GM23338 (cell line): ENCODE measurements at regions not wholly inside any gene's neighbourhood (a gene's known extent, or its start where the extent isn't known, plus 50 kb on each side); places are given as distances from the start of the nearest gene placed in this dataset.

Source experiments
- CREB1 ChIP-seq: fragments of 250-450 bp; sonication (Bioruptor Pico); IDR thresholded peaks from 2 replicates; pipeline ENCODE4 v1.5.0; 2020; ENCODE audit warnings: low read depth, mild to moderate bottlenecking, moderate library complexity
- CTCF ChIP-seq, 2 experiments: fragments of 200-600 bp in 1 of 2; sonication (generic) in 1 of 2; conservative IDR thresholded peaks; 2 replicates each; pipeline versions ENCODE4 v1.5.1 to v1.6.1; 2016 to 2017; ENCODE audit warnings: antibody characterized with exemption in 2 of 2, low read depth in 2 of 2, mild to moderate bottlenecking in 2 of 2, moderate library complexity in 1 of 2
- ETS1 ChIP-seq: IDR thresholded peaks from 2 replicates; pipeline ENCODE4 v1.6.1; 2016; ENCODE audit warnings: antibody characterized with exemption
- EZH2 ChIP-seq: fragments of 200-600 bp; sonication (generic); IDR thresholded peaks from one replicate; pipeline ENCODE4 v1.8.0; 2017; ENCODE audit warnings: antibody characterized with exemption, mild to moderate bottlenecking, low read depth; ENCODE audit not compliant: unreplicated experiment
- EZH2phosphoT487 ChIP-seq: fragments of 200-600 bp; sonication (generic); IDR thresholded peaks from one replicate; pipeline ENCODE4 v1.8.1; 2018; ENCODE audit warnings: antibody characterized with exemption; ENCODE audit not compliant: unreplicated experiment
- JUNB ChIP-seq: IDR thresholded peaks from one replicate; pipeline ENCODE4 v1.6.1; 2016; ENCODE audit warnings: antibody characterized with exemption; ENCODE audit not compliant: unreplicated experiment
- NANOG ChIP-seq: IDR thresholded peaks from 2 replicates; pipeline ENCODE4 v1.6.1; 2016; ENCODE audit warnings: antibody characterized with exemption, borderline replicate concordance
- POLR2AphosphoS5 ChIP-seq: IDR thresholded peaks from 2 replicates; pipeline ENCODE4 v1.6.1; 2016; ENCODE audit warnings: antibody characterized with exemption, low read depth
- REST ChIP-seq: IDR thresholded peaks from one replicate; pipeline ENCODE4 v1.6.1; 2018; ENCODE audit warnings: antibody characterized with exemption; ENCODE audit not compliant: unreplicated experiment
- STAT1 ChIP-seq: IDR thresholded peaks from one replicate; pipeline ENCODE4 v1.6.1; 2016; ENCODE audit warnings: antibody characterized with exemption; ENCODE audit not compliant: unreplicated experiment
- ZNF114 ChIP-seq: fragments of 250-450 bp; sonication (Bioruptor Pico); IDR thresholded peaks from 2 replicates; pipeline ENCODE4 v1.5.0; 2020; ENCODE audit warnings: mild to moderate bottlenecking, moderate library complexity
- ZNF331 ChIP-seq: fragments of 250-450 bp; sonication (Bioruptor Pico); IDR thresholded peaks from 2 replicates; pipeline ENCODE4 v1.5.0; 2020; ENCODE audit warnings: low read depth, mild to moderate bottlenecking, moderate library complexity

GRCh38 chr2:192749611-192750200, 555.0 kb upstream of the TMEFF2 start:
- TF ChIP-seq JUNB (no peak), POLR2AphosphoS5 (no peak), CTCF (conservative IDR thresholded peaks at IDR 0.05; ENCODE audit: low read depth in 2 of 2) (peak; percentile 55 to 58), ETS1 (no peak), CREB1 (CRISPR knock-in tag) (no peak), NANOG (no peak), EZH2 (no peak), REST (no peak), ZNF114 (no peak), EZH2phosphoT487 (no peak), ZNF331 (CRISPR knock-in tag) (no peak), STAT1 (no peak)
